OCI-LY7 (cell line): ENCODE measurements at regions not wholly inside any gene's neighbourhood (a gene's known extent, or its start where the extent isn't known, plus 50 kb on each side); places are given as distances from the start of the nearest gene placed in this dataset.

Experiments
- BruUV-seq: library from RNA; stranded (reverse); fragments of 400-500 nt; replicated peaks from 2 replicates; lab custom pipeline; 2021; lab: Mats Ljungman, UMichigan
- CTCF ChIA-PET: fragments of 300-600 bp; sonication (Branson Sonifier 250); formaldehyde crosslinking; loops from one replicate; lab custom pipeline; 2022; ENCODE audit warnings: antibody characterized with exemption; ENCODE audit not compliant: unreplicated experiment; lab: Charles Lee
- POLR2A ChIA-PET: fragments of 300-600 bp; sonication (Branson Sonifier 250); formaldehyde crosslinking; loops from one replicate; lab custom pipeline; 2022; ENCODE audit warnings: antibody characterized with exemption; lab: Charles Lee
- DNase-seq: peaks from one replicate; pipeline ENCODE4 v3.0.0-alpha.2; 2015; ENCODE audit warnings: low spot score
- H2AFZ ChIP-seq: fragments of 200-600 bp; sonication (generic), shearing (Covaris generic); 2 replicates; pipeline ENCODE4 v1.6.1; 2014; ENCODE audit warnings: mild to moderate bottlenecking, antibody characterized with exemption, low read length, moderate library complexity
- H3K27ac ChIP-seq: fragments of 200-600 bp; sonication (generic); 2 replicates; pipeline ENCODE4 v1.5.1; 2014; ENCODE audit warnings: mixed run types, low read depth, mild to moderate bottlenecking, moderate library complexity, low read length, inconsistent platforms; ENCODE audit not compliant: poor library complexity, severe bottlenecking
- H3K36me3 ChIP-seq: fragments of 200-600 bp; sonication (generic); 2 replicates; pipeline ENCODE4 v1.6.1; 2014; ENCODE audit warnings: mild to moderate bottlenecking, antibody characterized with exemption, low read length, moderate library complexity, mixed read lengths; ENCODE audit not compliant: insufficient read depth
- H3K4me1 ChIP-seq: fragments of 200-600 bp; sonication (generic); 2 replicates; pipeline ENCODE4 v1.5.1; 2014; ENCODE audit warnings: mild to moderate bottlenecking, low read length; ENCODE audit not compliant: insufficient read depth, poor library complexity, severe bottlenecking
- H3K4me2 ChIP-seq: fragments of 200-600 bp; sonication (generic); 2 replicates; pipeline ENCODE4 v1.6.1; 2014; ENCODE audit warnings: mild to moderate bottlenecking, low read length
- H3K4me3 ChIP-seq: fragments of 200-600 bp; sonication (generic); 2 replicates; pipeline ENCODE4 v1.5.1; 2014; ENCODE audit warnings: mild to moderate bottlenecking, low read depth, low read length; ENCODE audit not compliant: poor library complexity, severe bottlenecking
- H3K79me2 ChIP-seq: fragments of 200-600 bp; sonication (generic); 2 replicates; pipeline ENCODE4 v1.6.1; 2016; ENCODE audit warnings: low read depth, mild to moderate bottlenecking, low read length, moderate library complexity, mixed read lengths; ENCODE audit not compliant: insufficient read depth
- H3K9me2 ChIP-seq: fragments of 200-600 bp; sonication (generic); 2 replicates; pipeline ENCODE4 v1.6.1; 2016; ENCODE audit warnings: mild to moderate bottlenecking, low read length, mixed read lengths; ENCODE audit not compliant: insufficient read depth
- H3K9me3 ChIP-seq: fragments of 200-600 bp; sonication (generic); 2 replicates; pipeline ENCODE4 v1.6.1; 2014; ENCODE audit warnings: mild to moderate bottlenecking, mixed run types, low read length, mixed read lengths
- H4K20me1 ChIP-seq: fragments of 200-600 bp; sonication (generic); 2 replicates; pipeline ENCODE4 v1.6.1; 2014; ENCODE audit warnings: mild to moderate bottlenecking, antibody characterized with exemption, low read length, moderate library complexity, mixed read lengths; ENCODE audit not compliant: insufficient read depth
- CTCF ChIP-seq: fragments of 200-600 bp; sonication (generic); conservative IDR thresholded peaks from 2 replicates; pipeline ENCODE4 v1.5.1; 2014; ENCODE audit warnings: mild to moderate bottlenecking, antibody characterized with exemption, low read length, moderate library complexity, mixed read lengths
- EZH2phosphoT487 ChIP-seq: fragments of 200-600 bp; sonication (generic); IDR thresholded peaks from 2 replicates; pipeline ENCODE4 v1.6.1; 2018; ENCODE audit warnings: low read depth, borderline replicate concordance, mild to moderate bottlenecking, mixed run types, antibody characterized with exemption, low read length, moderate library complexity, mixed read lengths
- intact Hi-C: fragments of 100-400 bp; cut with micrococcal nuclease; formaldehyde crosslinking; loops from one replicate; pipeline ENCODE4 v1.10.0; 2022; ENCODE audit not compliant: unreplicated experiment

DNA sequence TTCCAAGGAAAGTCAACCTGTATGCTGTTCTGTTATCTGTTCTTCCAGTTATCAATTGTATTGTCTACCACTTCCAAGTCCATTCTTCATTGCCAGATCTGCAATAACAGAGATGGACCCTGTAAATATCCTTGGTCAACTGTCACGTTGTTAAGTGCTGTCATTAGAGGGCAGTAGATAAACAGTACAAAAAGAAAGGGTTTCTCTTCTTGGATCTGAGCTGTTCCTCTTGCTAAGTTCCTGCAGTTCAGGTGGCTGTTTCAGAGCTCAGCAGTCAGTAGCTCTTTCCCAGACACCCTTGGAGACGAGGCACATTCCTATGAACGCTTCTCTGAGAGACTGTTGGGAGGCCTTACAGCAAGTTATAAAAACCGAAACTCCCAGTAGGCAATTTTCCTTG lies 957.1 kb upstream of the CHAC2 start:
- Histone ChIP-seq H3K9me2 (no peaks in the 10 kb centered on the region), H3K79me2 (no peaks in the 10 kb centered on the region), H3K4me1 (no peaks in the 10 kb centered on the region), H2AFZ (no peak overlapping the region), H3K4me2 (no peak overlapping the region), H3K27ac (no peak overlapping the region), H3K4me3 (no peak overlapping the region), H4K20me1 (no peaks in the 10 kb centered on the region), H3K36me3 (no peaks in the 10 kb centered on the region), H3K9me3 (no peaks in the 10 kb centered on the region)
- POLR2A ChIA-PET, result no interaction called here
- CTCF ChIA-PET, result no interaction called here
- no peak for DNase-seq
- TF ChIP-seq EZH2phosphoT487 (no peak), CTCF (peak; percentile 38; the same call in 1 of the 2 replicates)
- BruUV-seq, result no TSS peak
- intact Hi-C loops, result no loop called here

DNA sequence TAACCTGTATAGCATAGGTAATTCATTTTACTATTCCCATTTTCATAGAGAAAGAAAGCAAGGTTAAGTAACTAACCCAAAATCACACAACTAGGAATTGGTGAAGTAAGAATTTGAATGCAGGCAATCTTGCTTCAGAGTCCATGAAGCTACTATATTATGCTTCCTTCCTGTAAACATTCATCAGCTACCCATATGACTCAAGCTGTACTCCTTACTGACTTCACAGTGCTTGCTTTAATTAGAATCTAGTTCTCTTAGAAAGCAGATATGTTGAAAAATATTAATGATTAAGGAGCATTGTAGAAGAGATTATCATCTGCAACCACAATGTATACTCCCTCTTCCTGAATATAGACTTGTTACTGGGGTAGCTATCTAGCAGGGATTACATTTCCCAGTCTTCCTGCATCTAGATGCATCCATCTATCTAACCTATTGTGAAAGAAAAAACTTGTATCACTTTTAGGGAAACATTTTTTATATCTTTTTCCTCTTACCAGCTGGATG lies 961.6 kb upstream of the CHAC2 start:
- CTCF ChIA-PET, result no interaction called here
- intact Hi-C loops, result no loop called here
- no peak for DNase-seq

GRCh38 chr2:52794581-52794980 lies 973.0 kb upstream of the CHAC2 start:
- intact Hi-C loops, result no loop called here
- no TSS peak for BruUV-seq
- H3K27ac ChIP-seq, result no peak overlapping the region
- H2AFZ ChIP-seq, result no peak overlapping the region
- no peak overlapping the region for H3K4me3 ChIP-seq
- CTCF ChIA-PET, result no interaction called here
- TF ChIP-seq CTCF (no peak), EZH2phosphoT487 (no peak)
- no peaks in the 10 kb centered on the region for H3K79me2 ChIP-seq
- H3K36me3 ChIP-seq, result no peaks in the 10 kb centered on the region
- no peak for DNase-seq
- no peak overlapping the region for H3K4me2 ChIP-seq
- H3K9me2 ChIP-seq, result no peaks in the 10 kb centered on the region
- H3K4me1 ChIP-seq, result no peaks in the 10 kb centered on the region
- POLR2A ChIA-PET, result interaction anchor here (0.6 to 0.7 kb wide), 2 partner anchors 876 to 1339 kb away, joined by 3 to 5 read pairs; no protein-coding TSS in a partner anchor
- H3K9me3 ChIP-seq, result no peaks in the 10 kb centered on the region
- no peaks in the 10 kb centered on the region for H4K20me1 ChIP-seq

More for the DNA sequence above, 961.6 kb upstream of the CHAC2 start:
- Histone ChIP-seq H2AFZ (no peak overlapping the region), H4K20me1 (no peaks in the 10 kb centered on the region), H3K9me3 (no peaks in the 10 kb centered on the region), H3K4me3 (no peak overlapping the region), H3K36me3 (no peaks in the 10 kb centered on the region), H3K4me2 (no peak overlapping the region), H3K4me1 (no peaks in the 10 kb centered on the region), H3K27ac (no peak overlapping the region), H3K9me2 (no peaks in the 10 kb centered on the region), H3K79me2 (no peaks in the 10 kb centered on the region)
- TF ChIP-seq EZH2phosphoT487, result no peak
- BruUV-seq, result no TSS peak
- POLR2A ChIA-PET, result interaction anchor here (0.6 kb wide), 1 partner anchor 16 kb away, joined by 3 read pairs; no protein-coding TSS in a partner anchor
